ENCODE measurements at regions not wholly inside any gene's neighbourhood (a gene's known extent, or its start where the extent isn't known, plus 50 kb on each side); places are given as distances from the start of the nearest gene placed in this dataset.
"Not testable (repeated sequence)": the region's sequence is repeated elsewhere in the genome, so short reads cannot be mapped to it uniquely, and the experiment has no call there.

GRCh38 chr16:33913601-33914000 lies 454.2 kb downstream of the TP53TG3F start:
- DNase-seq (ENCODE audit: low read depth); H3K4me3 ChIP-seq (ENCODE audit: low read depth, low read length): not testable (repeated sequence)

- not testable (repeated sequence) for H3K4me3 ChIP-seq (ENCODE audit: low read depth, low read length); DNase-seq (ENCODE audit: low read depth)
Observed at GRCh38 chr16:33920761-33921545, 461.5 kb downstream of the TP53TG3F start.

GRCh38 chr16:33922914-33923313 lies 463.5 kb downstream of the TP53TG3F start:
- not testable (repeated sequence) for H3K4me3 ChIP-seq (ENCODE audit: low read depth, low read length); DNase-seq (ENCODE audit: low read depth)

GRCh38 chr16:33928026-33928425 lies 468.6 kb downstream of the TP53TG3F start:
- H3K4me3 ChIP-seq (ENCODE audit: low read depth, low read length); DNase-seq (ENCODE audit: low read depth): not testable (repeated sequence)

- not testable (repeated sequence) for DNase-seq (ENCODE audit: low read depth); H3K4me3 ChIP-seq (ENCODE audit: low read depth, low read length)
Observed at GRCh38 chr16:33932191-33932590, 472.8 kb downstream of the TP53TG3F start.

GRCh38 chr16:33933039-33933438 lies 473.6 kb downstream of the TP53TG3F start:
- H3K4me3 ChIP-seq (ENCODE audit: low read depth, low read length); DNase-seq (ENCODE audit: low read depth): not testable (repeated sequence)

- not testable (repeated sequence) for DNase-seq (ENCODE audit: low read depth); H3K4me3 ChIP-seq (ENCODE audit: low read depth, low read length)
Observed at GRCh38 chr16:33935766-33936165, 476.4 kb downstream of the TP53TG3F start.

- not testable (repeated sequence) for DNase-seq (ENCODE audit: low read depth)
Observed at GRCh38 chr16:33938097-33938496, 478.7 kb downstream of the TP53TG3F start.

GRCh38 chr16:33961536-33961935 lies 502.1 kb downstream of the TP53TG3F start:
- not testable (repeated sequence) for DNase-seq (ENCODE audit: low read depth); H3K4me3 ChIP-seq (ENCODE audit: low read depth, low read length)

More at GRCh38 chr16:33938097-33938496, 478.7 kb downstream of the TP53TG3F start:
- not testable (repeated sequence) for H3K4me3 ChIP-seq (ENCODE audit: low read depth, low read length)

- H3K4me3 ChIP-seq (ENCODE audit: low read depth, low read length); DNase-seq (ENCODE audit: low read depth): not testable (repeated sequence)
Observed at GRCh38 chr16:33965534-33965933, 506.1 kb downstream of the TP53TG3F start.

- H3K4me3 ChIP-seq (ENCODE audit: low read depth, low read length); DNase-seq (ENCODE audit: low read depth): not testable (repeated sequence)
Observed at GRCh38 chr16:33966855-33967254, 507.4 kb downstream of the TP53TG3F start.

- not testable (repeated sequence) for H3K4me3 ChIP-seq (ENCODE audit: low read depth, low read length); DNase-seq (ENCODE audit: low read depth)
Observed at GRCh38 chr16:33974557-33974956, 515.1 kb downstream of the TP53TG3F start.

GRCh38 chr16:33975744-33976143 lies 516.3 kb downstream of the TP53TG3F start:
- DNase-seq (ENCODE audit: low read depth); H3K4me3 ChIP-seq (ENCODE audit: low read depth, low read length): not testable (repeated sequence)

- DNase-seq (ENCODE audit: low read depth); H3K4me3 ChIP-seq (ENCODE audit: low read depth, low read length): not testable (repeated sequence)
Observed at GRCh38 chr16:33976521-33976920, 517.1 kb downstream of the TP53TG3F start.

- not testable (repeated sequence) for DNase-seq (ENCODE audit: low read depth); H3K4me3 ChIP-seq (ENCODE audit: low read depth, low read length)
Observed at GRCh38 chr16:33978784-33979183, 519.4 kb downstream of the TP53TG3F start.

- DNase-seq (ENCODE audit: low read depth); H3K4me3 ChIP-seq (ENCODE audit: low read depth, low read length): not testable (repeated sequence)
Observed at GRCh38 chr16:33979613-33980012, 520.2 kb downstream of the TP53TG3F start.

GRCh38 chr16:33980736-33981135 lies 521.3 kb downstream of the TP53TG3F start:
- DNase-seq (ENCODE audit: low read depth); H3K4me3 ChIP-seq (ENCODE audit: low read depth, low read length): not testable (repeated sequence)

- not testable (repeated sequence) for H3K4me3 ChIP-seq (ENCODE audit: low read depth, low read length); DNase-seq (ENCODE audit: low read depth)
Observed at GRCh38 chr16:33984428-33984827, 525.0 kb downstream of the TP53TG3F start.

GRCh38 chr16:33986521-33986920 lies 527.1 kb downstream of the TP53TG3F start:
- not testable (repeated sequence) for H3K4me3 ChIP-seq (ENCODE audit: low read depth, low read length); DNase-seq (ENCODE audit: low read depth)

GRCh38 chr16:33987348-33987963 lies 528.0 kb downstream of the TP53TG3F start:
- not testable (repeated sequence) for H3K4me3 ChIP-seq (ENCODE audit: low read depth, low read length); DNase-seq (ENCODE audit: low read depth)
